K562 (cell line): ENCODE measurements at regions not wholly inside any gene's neighbourhood (a gene's known extent, or its start where the extent isn't known, plus 50 kb on each side); places are given as distances from the start of the nearest gene placed in this dataset.
A peak's percentile ranks its signal among the peaks of the same experiment; 100 is the strongest.

Source experiments
- ADNP ChIP-seq: fragments of 200-800 bp; sonication (Bioruptor generic); IDR thresholded peaks from 2 replicates; pipeline ENCODE4 v1.6.1; 2016; ENCODE audit warnings: missing genetic modification characterization, missing compliant biosample characterization
- BACH1 ChIP-seq: fragments of 200-800 bp; sonication (Bioruptor generic); IDR thresholded peaks from 2 replicates; pipeline ENCODE4 v1.6.1; 2016; ENCODE audit warnings: missing genetic modification characterization, missing compliant biosample characterization
- EGR1 ChIP-seq: fragments of 450-650 bp; conservative IDR thresholded peaks from 2 replicates; pipeline ENCODE4 v1.6.1; 2017; ENCODE audit warnings: mild to moderate bottlenecking
- ELK3 ChIP-seq: fragments of 450-650 bp; formaldehyde crosslinking; IDR thresholded peaks from 2 replicates; pipeline ENCODE4 v1.4.0; 2020; ENCODE audit warnings: mild to moderate bottlenecking
- EZH2 ChIP-seq: IDR thresholded peaks from 2 replicates; pipeline ENCODE4 v1.6.1; 2012; ENCODE audit warnings: low read depth, mild to moderate bottlenecking, inconsistent platforms, low read length, borderline replicate concordance
- NCOA1 ChIP-seq: fragments of 450-650 bp; IDR thresholded peaks from 2 replicates; pipeline ENCODE4 v1.6.1; 2016; ENCODE audit warnings: low read depth
- NR1H2 ChIP-seq: sonication (generic); formaldehyde crosslinking; IDR thresholded peaks from 2 replicates; pipeline ENCODE4 v1.4.0; 2020; ENCODE audit warnings: mild to moderate bottlenecking, missing genetic modification reagents
- PCBP1 ChIP-seq: fragments of 200-400 bp; formaldehyde crosslinking; IDR thresholded peaks from 2 replicates; pipeline ENCODE4 v1.6.1; 2018; ENCODE audit warnings: mild to moderate bottlenecking, low read depth, low read length; ENCODE audit not compliant: poor library complexity, severe bottlenecking
- PHF21A ChIP-seq: fragments of 450-650 bp; IDR thresholded peaks from 2 replicates; pipeline ENCODE4 v1.6.1; 2017; ENCODE audit warnings: low read depth, borderline replicate concordance
- PTBP1 ChIP-seq: fragments of 200-400 bp; formaldehyde crosslinking; IDR thresholded peaks from 2 replicates; pipeline ENCODE4 v1.6.1; 2017; ENCODE audit warnings: low read depth, low read length
- SETDB1 ChIP-seq: IDR thresholded peaks from one replicate; pipeline ENCODE4 v1.6.1; 2012; ENCODE audit warnings: low read length, control low read depth, inconsistent platforms
- TEAD4 ChIP-seq, 2 experiments: sonication (generic) in 1 of 2; formaldehyde crosslinking in 1 of 2; IDR thresholded peaks; 2 replicates each; pipeline versions ENCODE4 v1.6.1 to v1.8.0; 2012 to 2022; ENCODE audit warnings: borderline replicate concordance in 1 of 2, inconsistent platforms in 1 of 2, low read length in 1 of 2, mild to moderate bottlenecking in 1 of 2, missing genetic modification reagents in 1 of 2
- ZNF12 ChIP-seq: sonication (generic); formaldehyde crosslinking; IDR thresholded peaks from 2 replicates; pipeline ENCODE4 v1.4.0; 2020; ENCODE audit warnings: mild to moderate bottlenecking, missing genetic modification reagents
- ZNF146 ChIP-seq: IDR thresholded peaks from one replicate; pipeline ENCODE4 v1.6.1; 2018; ENCODE audit warnings: missing compliant biosample characterization; ENCODE audit not compliant: unreplicated experiment
- ZNF511 ChIP-seq: sonication (generic); formaldehyde crosslinking; IDR thresholded peaks from 2 replicates; pipeline ENCODE4 v1.8.0; 2022; ENCODE audit warnings: mild to moderate bottlenecking, missing genetic modification reagents
- ZNF778 ChIP-seq: fragments of 450-650 bp; formaldehyde crosslinking; IDR thresholded peaks from 2 replicates; pipeline ENCODE4 v1.4.0; 2020; ENCODE audit warnings: mild to moderate bottlenecking, moderate library complexity
- TF ChIP-seq, protein P1 (sequence below): IDR thresholded peaks from 2 replicates; pipeline ENCODE4 v1.6.1; 2016; ENCODE audit warnings: missing genetic modification characterization, missing compliant biosample characterization
- TF ChIP-seq, protein P2 (sequence below): fragments of 250-450 bp; sonication (Bioruptor Pico); IDR thresholded peaks from 2 replicates; pipeline ENCODE4 v1.4.0; 2020; ENCODE audit warnings: borderline replicate concordance
- TF ChIP-seq, protein P3 (sequence below): fragments of 250-450 bp; sonication (Bioruptor Pico); IDR thresholded peaks from 2 replicates; pipeline ENCODE4 v1.8.0; 2021; ENCODE audit warnings: mild to moderate bottlenecking, moderate library complexity
- TF ChIP-seq, protein P4 (sequence below): fragments of 450-650 bp; formaldehyde crosslinking; IDR thresholded peaks from 2 replicates; pipeline ENCODE4 v1.4.0; 2020; ENCODE audit warnings: mild to moderate bottlenecking, mixed read lengths
- TF ChIP-seq, protein P5 (sequence below): fragments of 250-450 bp; sonication (Bioruptor Pico); IDR thresholded peaks from 2 replicates; pipeline ENCODE4 v1.4.0; 2020

- TF ChIP-seq, protein P1, sequence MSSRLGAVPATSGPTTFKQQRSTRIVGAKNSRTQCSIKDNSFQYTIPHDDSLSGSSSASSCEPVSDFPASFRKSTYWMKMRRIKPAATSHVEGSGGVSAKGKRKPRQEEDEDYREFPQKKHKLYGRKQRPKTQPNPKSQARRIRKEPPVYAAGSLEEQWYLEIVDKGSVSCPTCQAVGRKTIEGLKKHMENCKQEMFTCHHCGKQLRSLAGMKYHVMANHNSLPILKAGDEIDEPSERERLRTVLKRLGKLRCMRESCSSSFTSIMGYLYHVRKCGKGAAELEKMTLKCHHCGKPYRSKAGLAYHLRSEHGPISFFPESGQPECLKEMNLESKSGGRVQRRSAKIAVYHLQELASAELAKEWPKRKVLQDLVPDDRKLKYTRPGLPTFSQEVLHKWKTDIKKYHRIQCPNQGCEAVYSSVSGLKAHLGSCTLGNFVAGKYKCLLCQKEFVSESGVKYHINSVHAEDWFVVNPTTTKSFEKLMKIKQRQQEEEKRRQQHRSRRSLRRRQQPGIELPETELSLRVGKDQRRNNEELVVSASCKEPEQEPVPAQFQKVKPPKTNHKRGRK = no peak
- TF ChIP-seq TEAD4 (IDR thresholded peaks at IDR 0.05; ENCODE audit: low read length) = no peak
- no peak for TF ChIP-seq TEAD4 (CRISPR knock-in tag; IDR thresholded peaks at IDR 0.05; ENCODE audit: borderline replicate concordance)
- TF ChIP-seq PCBP1 = no peak
- TF ChIP-seq, protein P2, sequence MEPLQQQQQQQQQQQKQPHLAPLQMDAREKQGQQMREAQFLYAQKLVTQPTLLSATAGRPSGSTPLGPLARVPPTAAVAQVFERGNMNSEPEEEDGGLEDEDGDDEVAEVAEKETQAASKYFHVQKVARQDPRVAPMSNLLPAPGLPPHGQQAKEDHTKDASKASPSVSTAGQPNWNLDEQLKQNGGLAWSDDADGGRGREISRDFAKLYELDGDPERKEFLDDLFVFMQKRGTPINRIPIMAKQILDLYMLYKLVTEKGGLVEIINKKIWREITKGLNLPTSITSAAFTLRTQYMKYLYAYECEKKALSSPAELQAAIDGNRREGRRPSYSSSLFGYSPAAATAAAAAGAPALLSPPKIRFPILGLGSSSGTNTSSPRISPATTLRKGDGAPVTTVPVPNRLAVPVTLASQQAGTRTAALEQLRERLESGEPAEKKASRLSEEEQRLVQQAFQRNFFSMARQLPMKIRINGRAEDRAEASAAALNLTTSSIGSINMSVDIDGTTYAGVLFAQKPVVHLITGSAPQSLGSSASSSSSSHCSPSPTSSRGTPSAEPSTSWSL (CRISPR knock-in tag) = 0 out of 2 replicates have a peak, but pooled peaks have one; percentile 36
- no peak for TF ChIP-seq NR1H2
- no peak for TF ChIP-seq PHF21A
- TF ChIP-seq SETDB1 = no peak
- TF ChIP-seq BACH1 = peak; percentile 79; the same call in 1 of the 2 replicates
- TF ChIP-seq NCOA1 = no peak
- TF ChIP-seq ZNF12 (CRISPR knock-in tag) = peak; percentile 92
- no peak for TF ChIP-seq ELK3 (CRISPR knock-in tag)
- TF ChIP-seq ZNF146 (CRISPR knock-in tag) = no peak
- no peak for TF ChIP-seq EGR1
- TF ChIP-seq ADNP (tag) = no peak
- TF ChIP-seq ZNF511 (CRISPR knock-in tag) = no peak
- TF ChIP-seq, protein P3, sequence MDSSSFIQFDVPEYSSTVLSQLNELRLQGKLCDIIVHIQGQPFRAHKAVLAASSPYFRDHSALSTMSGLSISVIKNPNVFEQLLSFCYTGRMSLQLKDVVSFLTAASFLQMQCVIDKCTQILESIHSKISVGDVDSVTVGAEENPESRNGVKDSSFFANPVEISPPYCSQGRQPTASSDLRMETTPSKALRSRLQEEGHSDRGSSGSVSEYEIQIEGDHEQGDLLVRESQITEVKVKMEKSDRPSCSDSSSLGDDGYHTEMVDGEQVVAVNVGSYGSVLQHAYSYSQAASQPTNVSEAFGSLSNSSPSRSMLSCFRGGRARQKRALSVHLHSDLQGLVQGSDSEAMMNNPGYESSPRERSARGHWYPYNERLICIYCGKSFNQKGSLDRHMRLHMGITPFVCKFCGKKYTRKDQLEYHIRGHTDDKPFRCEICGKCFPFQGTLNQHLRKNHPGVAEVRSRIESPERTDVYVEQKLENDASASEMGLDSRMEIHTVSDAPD (CRISPR knock-in tag) = no peak
- TF ChIP-seq PTBP1 = no peak
- TF ChIP-seq ZNF778 (CRISPR knock-in tag) = no peak
- TF ChIP-seq, protein P4, sequence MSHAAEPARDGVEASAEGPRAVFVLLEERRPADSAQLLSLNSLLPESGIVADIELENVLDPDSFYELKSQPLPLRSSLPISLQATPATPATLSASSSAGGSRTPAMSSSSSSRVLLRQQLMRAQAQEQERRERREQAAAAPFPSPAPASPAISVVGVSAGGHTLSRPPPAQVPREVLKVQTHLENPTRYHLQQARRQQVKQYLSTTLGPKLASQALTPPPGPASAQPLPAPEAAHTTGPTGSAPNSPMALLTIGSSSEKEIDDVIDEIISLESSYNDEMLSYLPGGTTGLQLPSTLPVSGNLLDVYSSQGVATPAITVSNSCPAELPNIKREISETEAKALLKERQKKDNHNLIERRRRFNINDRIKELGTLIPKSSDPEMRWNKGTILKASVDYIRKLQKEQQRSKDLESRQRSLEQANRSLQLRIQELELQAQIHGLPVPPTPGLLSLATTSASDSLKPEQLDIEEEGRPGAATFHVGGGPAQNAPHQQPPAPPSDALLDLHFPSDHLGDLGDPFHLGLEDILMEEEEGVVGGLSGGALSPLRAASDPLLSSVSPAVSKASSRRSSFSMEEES = no peak
- TF ChIP-seq EZH2 = no peak
- TF ChIP-seq, protein P5, sequence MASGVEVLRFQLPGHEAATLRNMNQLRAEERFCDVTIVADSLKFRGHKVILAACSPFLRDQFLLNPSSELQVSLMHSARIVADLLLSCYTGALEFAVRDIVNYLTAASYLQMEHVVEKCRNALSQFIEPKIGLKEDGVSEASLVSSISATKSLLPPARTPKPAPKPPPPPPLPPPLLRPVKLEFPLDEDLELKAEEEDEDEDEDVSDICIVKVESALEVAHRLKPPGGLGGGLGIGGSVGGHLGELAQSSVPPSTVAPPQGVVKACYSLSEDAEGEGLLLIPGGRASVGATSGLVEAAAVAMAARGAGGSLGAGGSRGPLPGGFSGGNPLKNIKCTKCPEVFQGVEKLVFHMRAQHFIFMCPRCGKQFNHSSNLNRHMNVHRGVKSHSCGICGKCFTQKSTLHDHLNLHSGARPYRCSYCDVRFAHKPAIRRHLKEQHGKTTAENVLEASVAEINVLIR (CRISPR knock-in tag) = 0 out of 2 replicates have a peak, but pooled peaks have one; percentile 3
Measured at GRCh38 chr18:22468554-22468891, 50.8 kb upstream of the CTAGE1 start (continued).
